Eye (tissue), 1 donor: ENCODE measurements at regions not wholly inside any gene's neighbourhood (a gene's known extent, or its start where the extent isn't known, plus 50 kb on each side); places are given as distances from the start of the nearest gene placed in this dataset.

ENCODE experiments used
- DNase-seq: peaks from one replicate; pipeline ENCODE4 v3.0.0-alpha.2; 2015

DNA sequence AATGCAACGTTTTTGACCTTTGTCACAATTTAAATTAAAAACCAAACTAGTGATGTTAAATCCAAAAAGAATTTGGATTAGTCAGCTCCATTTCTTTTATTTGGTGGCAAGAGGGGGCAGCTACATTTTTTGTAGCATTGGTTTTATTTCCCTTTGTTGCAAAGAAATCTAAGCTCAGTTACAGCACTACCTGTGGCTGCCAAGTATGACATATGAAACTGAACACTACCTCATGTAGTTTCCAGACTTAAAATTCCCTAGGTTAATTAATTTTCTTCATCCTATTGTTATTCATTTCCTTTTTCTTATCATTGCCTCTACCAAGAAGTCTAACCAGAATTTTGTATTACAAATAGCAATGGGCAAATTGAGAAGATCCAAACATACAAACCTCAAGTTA, 393.5 kb downstream of the BRINP1 start:
- DNase-seq: no peak

- no peak for DNase-seq
Measured at GRCh38 chr9:118976160-118976559, 393.1 kb downstream of the BRINP1 start.

DNA sequence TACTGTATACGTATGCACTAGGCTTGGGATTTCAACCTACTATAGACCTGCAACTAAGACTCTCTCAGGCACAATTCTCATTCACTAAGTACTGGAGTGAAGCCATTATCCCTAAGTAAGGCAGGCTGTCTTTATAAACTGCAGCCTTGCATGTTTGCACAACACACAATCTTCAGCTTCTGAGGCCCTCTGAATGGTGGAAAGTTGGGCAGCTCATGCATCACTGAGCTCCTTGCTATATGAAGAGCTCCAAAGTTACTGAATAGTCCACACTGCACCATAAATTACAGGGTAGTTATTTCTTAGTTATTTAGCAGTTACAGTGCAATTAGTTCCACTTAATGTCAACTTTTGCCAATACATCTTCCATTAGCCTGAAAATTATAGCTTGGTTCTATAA, 384.6 kb downstream of the BRINP1 start:
- no peak for DNase-seq

- peak; percentile 61 for DNase-seq
Measured at GRCh38 chr9:118985851-118986250, 383.4 kb downstream of the BRINP1 start.

DNA sequence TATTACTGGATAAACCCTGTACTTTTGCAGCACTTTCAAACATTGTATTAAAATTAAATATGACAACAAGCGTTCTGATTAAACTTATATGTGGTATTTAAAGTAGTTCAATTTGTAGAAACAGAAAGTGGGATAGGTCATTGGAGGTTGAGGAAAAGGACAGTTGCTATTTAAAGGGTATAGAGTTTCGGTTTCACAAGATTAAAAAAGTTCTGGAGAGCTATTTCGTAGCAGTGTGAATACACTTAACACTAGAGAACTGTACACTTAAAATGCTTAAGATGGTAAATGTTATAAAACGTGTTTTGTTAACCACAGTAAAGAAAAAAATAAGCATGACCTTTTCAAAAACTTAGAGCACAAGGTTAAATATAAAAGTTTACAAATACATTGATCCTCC, 382.1 kb downstream of the BRINP1 start:
- no peak for DNase-seq

DNA sequence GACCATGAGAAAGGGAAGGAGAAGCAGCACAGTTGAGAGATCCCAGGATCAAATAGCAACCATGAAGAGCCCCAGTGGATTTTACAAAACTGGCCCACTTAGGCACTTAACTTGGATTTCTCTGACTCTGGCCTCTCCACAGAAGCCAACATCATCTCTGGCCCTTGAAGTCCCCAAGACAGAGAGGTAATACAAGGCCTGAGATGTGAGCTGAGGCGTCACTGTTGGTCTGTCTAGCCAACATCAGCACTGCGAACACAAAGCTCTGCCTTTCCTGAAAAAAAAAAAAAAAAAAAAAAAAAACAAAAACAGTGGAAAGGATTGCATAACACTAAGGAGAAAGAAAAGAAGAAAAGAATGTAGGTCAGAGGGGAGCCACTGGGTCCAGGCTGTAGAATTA, 378.3 kb downstream of the BRINP1 start:
- DNase-seq: no peak

GRCh38 chr9:118991366-118992285, 377.6 kb downstream of the BRINP1 start:
- peak; percentile 13 for DNase-seq

DNA sequence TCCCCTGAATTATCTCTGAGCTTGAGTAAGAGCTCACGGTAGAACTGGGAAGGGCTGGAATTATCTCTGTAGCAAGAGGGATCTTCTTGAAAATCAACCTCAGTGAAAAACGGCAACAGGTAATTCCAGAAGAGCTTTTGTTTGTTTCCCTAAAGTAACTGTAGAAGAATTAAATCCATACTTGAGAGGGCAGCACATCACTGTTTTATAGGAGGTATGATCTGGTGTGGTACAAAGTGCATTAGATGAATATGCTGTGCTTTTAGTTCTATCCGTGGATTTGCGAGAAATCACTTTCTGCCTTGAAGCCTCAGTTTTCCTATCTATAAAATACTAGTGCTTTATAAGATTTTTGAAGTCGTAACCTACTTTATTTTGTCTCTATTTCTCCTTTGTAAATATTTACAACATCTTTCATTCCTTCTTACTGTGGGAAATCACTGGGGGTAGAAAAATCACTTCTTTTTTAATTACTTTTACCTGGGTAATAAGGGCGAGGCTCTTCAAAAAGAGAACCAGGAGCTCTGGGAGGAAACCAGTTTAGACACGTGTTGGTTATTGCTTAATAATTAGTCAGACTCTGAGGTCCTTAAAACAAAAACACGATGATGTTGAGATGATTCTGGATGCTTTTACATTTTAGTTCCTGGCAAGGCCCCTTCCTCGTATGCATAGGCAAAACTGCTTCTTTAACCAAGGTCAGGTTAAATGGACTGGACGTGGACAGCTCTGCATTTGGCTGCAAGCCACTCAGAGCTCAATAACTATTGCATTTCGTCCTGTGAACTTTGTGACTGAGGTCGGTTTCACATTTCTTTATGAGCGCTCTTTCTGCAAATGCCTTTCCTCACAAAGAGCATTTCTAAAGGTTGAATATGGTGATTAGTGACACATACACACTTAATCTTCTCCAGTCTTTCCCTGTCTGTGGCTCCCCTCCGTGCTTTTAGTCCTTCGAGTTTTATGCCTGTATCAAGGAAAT, 376.1 kb downstream of the BRINP1 start:
- DNase-seq: no peak

GRCh38 chr9:118993965-118994364, 375.3 kb downstream of the BRINP1 start:
- no peak for DNase-seq

GRCh38 chr9:119002491-119002890, 366.7 kb downstream of the BRINP1 start:
- DNase-seq: no peak

- no peak for DNase-seq
Measured at GRCh38 chr9:119003201-119003611, 366.0 kb downstream of the BRINP1 start.

DNA sequence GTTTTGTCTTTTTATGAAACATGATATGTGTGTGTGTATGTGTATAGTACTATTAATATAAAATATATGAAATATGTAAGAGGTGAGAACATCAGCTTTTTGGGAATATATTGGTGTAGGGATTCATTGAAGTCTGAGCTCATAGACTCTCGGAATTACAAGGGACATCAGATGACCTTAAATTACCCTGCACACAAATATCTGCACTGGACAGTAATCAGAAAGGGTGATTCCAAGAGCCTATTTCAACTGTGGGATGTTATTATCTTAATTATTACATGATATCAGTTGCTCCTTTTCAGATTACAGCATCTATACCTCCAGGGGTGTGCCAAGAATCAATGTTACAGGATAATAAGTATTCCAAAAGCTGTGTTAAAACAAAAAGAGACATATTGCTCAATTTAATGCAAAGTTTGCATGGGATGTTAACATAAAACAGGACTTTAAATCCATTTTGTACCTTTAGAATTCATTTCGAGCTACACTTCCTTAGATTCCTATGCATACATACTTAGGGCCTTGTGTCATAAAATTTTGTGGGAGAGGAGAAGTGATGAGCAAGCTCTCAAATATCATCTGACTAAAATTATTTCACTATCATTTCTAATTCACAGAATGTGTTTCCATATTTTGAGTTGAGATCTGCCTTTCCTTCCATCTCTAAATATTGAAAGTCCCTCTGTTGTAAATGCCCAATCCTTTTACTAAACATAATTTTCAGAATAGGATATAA, 365.2 kb downstream of the BRINP1 start:
- DNase-seq: no peak

GRCh38 chr9:119004618-119004990, 364.6 kb downstream of the BRINP1 start:
- peak; percentile 52 for DNase-seq

GRCh38 chr9:119005162-119005561, 364.1 kb downstream of the BRINP1 start:
- no peak for DNase-seq

- DNase-seq: peak; percentile 19
Measured at GRCh38 chr9:119009249-119009648, 360.0 kb downstream of the BRINP1 start.

GRCh38 chr9:119020284-119020683, 349.0 kb downstream of the BRINP1 start:
- no peak for DNase-seq

- no peak for DNase-seq
Measured at GRCh38 chr9:119020730-119021333, 348.4 kb downstream of the BRINP1 start.

DNA sequence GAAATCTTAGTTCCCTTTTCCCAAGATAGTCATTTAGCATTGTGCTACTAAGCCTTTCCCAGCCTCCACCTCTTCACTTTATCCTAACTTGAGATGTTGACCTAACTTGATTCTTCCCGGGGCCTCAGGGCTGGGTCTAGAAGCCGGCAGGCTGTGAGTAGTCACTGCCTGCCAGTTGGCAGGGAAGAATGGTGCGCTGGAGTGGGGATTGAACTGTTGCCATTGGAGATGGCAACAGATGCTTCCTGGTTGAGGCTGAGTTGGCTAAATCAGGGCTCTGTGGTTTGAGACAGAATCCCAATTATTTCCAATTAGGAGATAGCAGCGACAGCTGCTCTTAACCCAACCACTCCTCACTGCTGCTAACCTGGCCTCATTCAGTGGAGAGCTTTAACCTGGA, 343.1 kb downstream of the BRINP1 start:
- DNase-seq: no peak

- no peak for DNase-seq
Measured at GRCh38 chr9:119027901-119028699, 341.1 kb downstream of the BRINP1 start.

DNA sequence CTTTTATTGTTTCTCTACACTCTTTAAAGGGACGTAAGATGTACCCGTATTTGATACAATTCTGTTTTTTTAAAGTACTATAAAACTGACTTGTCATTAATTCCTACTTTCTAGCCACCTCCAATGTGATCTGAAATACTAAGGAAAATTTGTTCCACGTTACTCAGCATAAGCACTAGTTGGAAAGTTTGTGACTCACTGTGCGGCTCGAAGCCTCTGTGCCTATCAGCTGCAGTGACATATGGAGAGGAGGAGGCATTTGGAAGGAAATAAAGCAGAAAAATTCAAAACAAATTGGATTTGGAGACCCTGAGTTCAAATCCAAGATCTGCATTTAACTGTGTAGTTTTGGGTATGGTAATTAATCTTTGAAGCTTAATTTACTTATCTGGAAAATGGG, 339.3 kb downstream of the BRINP1 start:
- DNase-seq: no peak

- no peak for DNase-seq
Measured at GRCh38 chr9:119033596-119033995, 335.6 kb downstream of the BRINP1 start.

DNA sequence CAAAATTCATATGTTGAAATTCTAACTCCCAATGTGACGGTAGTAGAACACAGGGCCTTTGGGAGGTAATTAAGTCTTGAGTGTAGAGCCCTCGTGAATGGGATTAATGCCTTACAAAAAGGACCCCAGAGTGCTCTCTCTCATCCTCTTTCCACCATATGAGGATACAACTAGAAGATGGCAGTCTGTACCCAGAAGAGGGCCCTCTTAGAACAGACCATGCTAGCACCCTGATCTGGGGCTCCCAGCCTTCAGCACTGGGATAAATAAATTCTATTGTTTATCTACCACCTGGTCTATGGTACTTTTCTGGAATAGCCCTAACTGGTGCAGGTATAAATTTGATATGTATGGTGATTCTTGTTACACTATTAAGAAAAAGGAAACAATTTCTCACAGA, 332.3 kb downstream of the BRINP1 start:
- DNase-seq: no peak
